Activated CD4-positive, alpha-beta T cell treated with anti-CD3 and anti-CD28 coated beads, Interleukin-2, Interleukin-6, amounts not matched to agents 100 ng/mL and 50 ng/mL, durations not matched to agents 16 hours and 8 hours (primary cell): ENCODE measurements at regions not wholly inside any gene's neighbourhood (a gene's known extent, or its start where the extent isn't known, plus 50 kb on each side); places are given as distances from the start of the nearest gene placed in this dataset.
"Not testable (repeated sequence)": the region's sequence is repeated elsewhere in the genome, so short reads cannot be mapped to it uniquely, and the experiment has no call there.

Experiments used
- DNase-seq: peaks from one replicate; pipeline ENCODE4 v3.0.0-alpha.2; 2020

GRCh38 chr22:25462474-25463346 is 101.8 kb upstream of the GRK3 start:
- DNase-seq: peak; percentile 89

DNA sequence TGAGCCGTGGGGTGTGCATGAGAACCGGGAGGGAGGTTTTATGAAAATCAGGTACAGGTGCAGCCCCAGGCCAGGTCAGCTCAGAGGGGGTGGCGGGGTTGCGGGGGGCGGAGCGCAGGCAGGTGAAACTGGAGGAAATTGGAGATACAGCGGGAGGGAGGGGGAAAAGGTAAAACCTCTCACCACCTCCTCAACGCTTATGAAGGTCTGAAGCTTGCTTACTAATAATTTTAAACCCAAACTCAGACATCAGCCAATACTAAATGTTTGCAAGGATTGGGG is 101.2 kb upstream of the GRK3 start:
- DNase-seq: not testable (repeated sequence)

DNA sequence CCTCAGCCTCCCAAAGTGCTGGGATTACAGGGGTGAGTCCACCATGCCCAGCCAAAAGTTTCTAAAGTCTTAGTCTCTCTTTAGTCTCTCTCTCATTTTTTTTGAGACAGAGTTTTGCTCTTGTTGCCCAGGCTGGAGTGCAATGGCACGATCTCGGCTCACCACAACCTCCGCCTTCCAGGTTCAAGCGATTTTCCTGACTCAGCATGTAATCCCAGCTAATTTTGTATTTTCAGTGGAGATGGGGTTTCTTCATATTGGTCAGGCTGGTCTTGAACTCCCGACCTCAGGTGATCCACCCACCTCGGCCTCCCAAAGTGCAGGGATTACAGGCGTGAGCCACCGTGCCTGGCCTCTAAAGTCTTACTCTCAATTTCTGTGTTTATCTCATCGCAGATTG is 100.1 kb upstream of the GRK3 start:
- not testable (repeated sequence) for DNase-seq

GRCh38 chr22:25465949-25466348 is 98.5 kb upstream of the GRK3 start:
- no peak for DNase-seq

DNA sequence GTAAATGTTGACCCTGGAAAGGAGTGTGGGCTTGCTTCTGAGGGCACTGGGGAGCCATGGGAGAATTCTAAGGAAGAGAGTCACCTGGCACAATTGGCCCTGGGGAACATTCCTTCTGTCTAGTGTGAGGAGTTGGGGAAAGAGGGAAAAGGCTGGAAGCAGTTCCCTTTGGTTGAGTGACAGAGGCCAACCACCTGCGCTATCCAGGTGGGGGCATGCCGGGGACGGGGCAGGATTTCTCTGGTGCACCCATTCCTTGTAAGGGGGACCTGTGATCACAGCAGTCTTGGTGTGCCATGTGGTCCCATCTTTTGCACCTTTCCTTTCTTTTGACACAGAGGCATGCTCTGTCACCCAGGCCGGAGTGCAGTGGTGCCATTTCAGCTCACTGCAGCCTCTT is 92.1 kb upstream of the GRK3 start:
- DNase-seq: no peak

- no peak for DNase-seq
These were observed 89.0 kb upstream of the GRK3 start for GRCh38 chr22:25475257-25476022.

DNA sequence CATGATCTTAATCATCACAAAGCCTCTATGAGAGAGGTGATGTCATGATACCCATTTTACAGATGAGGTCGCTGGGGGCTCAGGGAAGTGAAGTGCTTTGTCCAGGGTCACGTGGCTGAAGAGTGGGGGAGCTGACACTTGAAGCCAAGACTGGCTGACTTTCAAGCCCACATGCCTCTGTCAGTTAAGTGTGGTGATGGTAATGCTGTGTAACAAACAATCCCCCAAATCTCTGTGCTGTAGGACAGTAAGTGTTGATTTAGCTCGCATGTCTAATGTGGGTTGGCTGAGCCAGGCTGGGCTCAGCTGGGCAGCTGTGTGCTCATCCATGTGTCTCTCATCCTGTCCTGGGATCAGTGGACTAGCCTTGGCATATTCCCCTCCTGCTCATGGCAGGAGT is 87.1 kb upstream of the GRK3 start:
- DNase-seq: no peak

DNA sequence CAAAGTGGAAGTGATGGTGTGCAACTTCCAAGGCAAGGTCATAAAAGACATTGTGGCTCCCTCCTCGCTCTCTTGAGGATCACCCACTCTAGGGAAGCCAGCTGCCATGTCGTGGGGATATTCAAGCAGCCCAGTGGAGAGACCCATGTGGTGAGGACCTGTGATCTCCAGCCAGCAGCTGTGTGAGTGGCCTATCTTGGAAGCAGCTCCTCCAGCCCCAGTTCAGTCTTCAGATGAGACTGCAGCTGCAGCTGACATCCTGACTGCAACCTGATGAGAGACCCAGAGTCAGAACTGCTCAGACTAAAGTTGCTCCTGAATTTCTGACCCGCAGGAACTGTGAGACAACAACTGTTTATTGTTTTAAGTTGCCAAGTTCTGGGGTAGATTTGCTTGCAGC is 86.4 kb upstream of the GRK3 start:
- DNase-seq: no peak

- no peak for DNase-seq
These were observed 85.9 kb upstream of the GRK3 start for GRCh38 chr22:25478528-25478927.

DNA sequence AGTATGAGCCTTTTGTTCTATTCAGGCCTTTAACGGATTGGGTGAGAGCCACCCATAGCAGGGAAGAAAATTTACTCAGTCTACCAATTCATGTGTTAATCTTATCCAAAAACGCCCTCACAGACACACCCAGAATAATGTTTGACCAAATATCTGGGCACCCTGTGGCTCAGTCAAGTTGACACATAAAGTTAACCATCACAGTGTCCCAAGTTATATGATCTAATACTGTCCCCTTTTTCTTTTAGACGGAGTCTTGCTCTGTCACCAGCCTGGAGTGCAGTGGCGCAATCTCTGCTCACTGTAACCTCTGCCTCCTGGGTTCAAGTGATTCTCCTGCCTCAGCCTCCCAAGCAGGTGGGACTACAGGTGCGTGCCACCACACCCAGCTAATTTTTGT is 83.6 kb upstream of the GRK3 start:
- not testable (repeated sequence) for DNase-seq

DNA sequence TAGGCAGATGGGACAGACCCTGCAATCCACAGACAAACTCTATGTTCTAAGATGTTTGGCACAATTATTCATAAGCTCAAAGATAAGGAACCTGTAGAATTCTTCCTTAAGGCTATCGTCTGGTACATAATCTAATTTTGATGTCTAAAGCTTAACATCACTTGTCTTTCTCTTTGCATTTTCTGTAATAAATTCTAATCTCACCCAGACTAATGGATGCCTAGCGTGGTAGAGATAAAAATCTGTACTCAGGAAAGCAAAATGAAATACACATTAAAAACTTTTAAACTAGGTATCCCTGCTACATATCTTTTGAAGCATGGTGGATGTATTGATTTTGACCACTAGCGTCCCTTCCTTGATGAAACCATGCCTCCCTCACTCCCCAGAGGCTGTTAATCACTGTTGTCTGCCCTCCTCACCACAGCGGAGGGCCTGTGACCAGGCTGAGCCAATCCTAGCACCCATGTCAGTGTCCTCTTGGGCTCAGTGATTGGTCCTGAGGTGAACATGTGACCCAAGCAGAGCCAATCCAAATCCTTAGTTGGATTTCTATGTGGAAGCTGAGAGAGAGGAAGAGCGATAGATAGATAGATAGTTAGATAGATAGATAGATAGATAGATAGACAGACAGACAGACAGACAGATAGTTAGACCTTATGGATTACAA is 82.2 kb upstream of the GRK3 start:
- no peak for DNase-seq

GRCh38 chr22:25482868-25483639 is 81.4 kb upstream of the GRK3 start:
- no peak for DNase-seq

- no peak for DNase-seq
These were observed 80.5 kb upstream of the GRK3 start for GRCh38 chr22:25483931-25484330.

- DNase-seq: peak; percentile 17
These were observed 79.8 kb upstream of the GRK3 start for GRCh38 chr22:25484521-25485315.

DNA sequence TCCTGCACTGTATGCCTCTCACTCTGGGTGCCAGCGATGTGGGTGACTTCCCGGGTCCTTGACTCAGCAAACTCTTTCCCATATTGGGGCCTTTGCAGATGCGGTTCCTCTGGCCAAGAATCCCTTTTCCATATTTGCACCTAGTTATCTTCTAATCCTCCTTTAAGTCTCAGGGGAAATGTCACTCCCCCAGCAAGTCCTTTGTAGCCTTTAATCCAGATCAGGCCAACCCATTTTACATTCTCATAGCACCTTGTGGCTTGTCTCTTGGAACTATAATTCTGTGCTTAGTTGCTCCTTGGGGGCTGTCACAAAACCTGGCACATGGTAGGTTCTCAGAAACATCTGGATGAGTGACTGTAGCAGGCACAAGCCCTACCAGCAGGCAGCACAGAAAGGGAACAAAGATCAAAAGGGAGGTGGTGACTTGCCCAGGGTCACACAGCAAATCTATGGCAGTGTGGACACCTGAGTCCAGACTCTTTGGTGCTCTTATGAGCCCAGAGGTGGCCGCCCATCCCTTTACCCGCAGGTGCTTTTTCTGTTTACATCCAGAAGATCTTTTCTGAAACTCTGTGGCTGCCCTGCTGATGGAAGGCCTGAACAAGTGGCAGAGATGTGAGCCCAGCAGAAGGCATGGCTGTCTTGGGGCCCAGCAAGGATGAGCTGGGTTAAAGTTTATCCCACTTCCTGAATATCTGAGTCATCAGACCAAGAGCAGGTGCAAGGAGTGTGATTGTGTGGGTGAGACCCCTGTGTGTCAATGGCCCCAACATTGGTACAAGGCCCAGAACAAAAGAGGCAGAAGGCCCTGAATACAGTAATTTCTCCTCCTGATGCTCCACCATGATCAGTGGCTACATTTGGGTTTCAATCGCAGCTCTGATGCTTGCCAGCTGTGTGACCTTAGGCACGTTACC is 78.6 kb upstream of the GRK3 start:
- DNase-seq: peak; percentile 44

- no peak for DNase-seq
These were observed 77.0 kb upstream of the GRK3 start for GRCh38 chr22:25487508-25487907.

- DNase-seq: no peak
These were observed 76.0 kb upstream of the GRK3 start for GRCh38 chr22:25488244-25489020.

DNA sequence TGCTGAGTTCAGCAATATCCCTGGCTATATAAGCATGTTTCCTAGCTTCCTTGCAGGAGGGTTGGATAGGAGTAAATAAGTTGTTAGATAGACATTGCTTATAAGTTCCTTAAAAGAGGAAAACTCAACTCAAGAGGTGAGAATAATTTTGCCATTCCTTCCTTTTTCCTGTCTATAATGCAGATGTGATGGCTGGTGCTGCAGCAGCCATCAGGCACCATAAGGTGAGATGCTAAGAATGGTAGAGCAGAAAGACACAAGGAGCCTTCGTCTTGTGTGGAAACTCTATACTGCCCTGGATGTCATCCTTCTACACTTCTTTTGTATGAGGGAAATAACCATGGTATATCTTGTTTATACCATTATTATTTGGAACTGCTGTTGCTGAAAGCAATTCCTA is 74.5 kb upstream of the GRK3 start:
- DNase-seq: no peak

DNA sequence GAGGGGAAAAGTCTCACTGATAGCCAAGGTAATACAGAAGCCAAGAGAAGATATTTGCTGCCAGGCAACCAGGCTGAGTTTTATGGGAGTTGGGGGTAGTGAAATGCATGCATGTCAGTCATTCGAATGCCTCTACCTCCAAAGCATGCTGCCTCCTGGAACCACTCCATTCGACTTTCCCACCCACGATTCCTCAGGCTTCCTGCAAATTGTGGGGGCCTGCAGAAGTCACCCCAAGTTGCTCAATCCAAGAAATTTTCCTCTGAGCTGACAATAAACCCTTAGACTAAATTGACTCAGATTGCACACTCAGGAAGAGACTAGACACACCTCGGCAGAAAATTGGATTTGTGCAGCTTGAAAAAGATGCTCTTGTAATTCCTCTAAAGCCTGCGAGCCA is 73.6 kb upstream of the GRK3 start:
- no peak for DNase-seq

- DNase-seq: no peak
These were observed 72.3 kb upstream of the GRK3 start for GRCh38 chr22:25492162-25492561.
